Astrocyte of the spinal cord (primary cell): ENCODE measurements at regions not wholly inside any gene's neighbourhood (a gene's known extent, or its start where the extent isn't known, plus 50 kb on each side); places are given as distances from the start of the nearest gene placed in this dataset.

ENCODE experiments used
- DNase-seq: peaks from one replicate; pipeline ENCODE4 v3.0.0; 2011; ENCODE audit warnings: low read depth, low spot score
- H3K4me3 ChIP-seq: 2 replicates; pipeline ENCODE4 v1.5.1; 2011; ENCODE audit warnings: low read depth, mild to moderate bottlenecking, low read length, moderate library complexity
- CTCF ChIP-seq: IDR thresholded peaks from 2 replicates; pipeline ENCODE4 v1.5.1; 2012; ENCODE audit warnings: low read depth, mild to moderate bottlenecking, low read length, inconsistent platforms
- in situ Hi-C: cut with HindIII; loops from 2 replicates; pipeline ENCODE4 v1.10.0; 2017; ENCODE audit warnings: low sequenced_read_pairs

GRCh38 chr10:128596906-128597305, 470.7 kb upstream of the MKI67 start:
- TF ChIP-seq CTCF, result no peak
- in situ Hi-C loops, result no loop called here
- H3K4me3 ChIP-seq, result no peak overlapping the region
- DNase-seq, result no peak

GRCh38 chr10:128599030-128599429, 472.8 kb upstream of the MKI67 start:
- TF ChIP-seq CTCF, result no peak
- DNase-seq, result no peak
- in situ Hi-C loops, result no loop called here
- no peak overlapping the region for H3K4me3 ChIP-seq

GRCh38 chr10:128599538-128599937, 473.3 kb upstream of the MKI67 start:
- no peak for DNase-seq
- no peak for TF ChIP-seq CTCF
- in situ Hi-C loops, result no loop called here
- H3K4me3 ChIP-seq, result no peak overlapping the region

- no peak for TF ChIP-seq CTCF
- no peak for DNase-seq
- H3K4me3 ChIP-seq, result no peak overlapping the region
- in situ Hi-C loops, result no loop called here
Measured at GRCh38 chr10:128602183-128602582, 476.0 kb upstream of the MKI67 start.

GRCh38 chr10:128604025-128604424, 477.8 kb upstream of the MKI67 start:
- TF ChIP-seq CTCF, result no peak
- in situ Hi-C loops, result no loop called here
- H3K4me3 ChIP-seq, result no peak overlapping the region
- DNase-seq, result no peak

GRCh38 chr10:128605180-128605579, 479.0 kb upstream of the MKI67 start:
- DNase-seq, result no peak
- no peak for TF ChIP-seq CTCF
- no peak overlapping the region for H3K4me3 ChIP-seq
- in situ Hi-C loops, result no loop called here

- H3K4me3 ChIP-seq, result no peak overlapping the region
- in situ Hi-C loops, result no loop called here
- no peak for DNase-seq
- TF ChIP-seq CTCF, result no peak
Measured at GRCh38 chr10:128606055-128606454, 479.8 kb upstream of the MKI67 start.
